Astrocyte (in vitro differentiated cells and primary cell): ENCODE measurements at regions not wholly inside any gene's neighbourhood (a gene's known extent, or its start where the extent isn't known, plus 50 kb on each side); places are given as distances from the start of the nearest gene placed in this dataset.

Experiments
- EZH2 ChIP-seq: IDR thresholded peaks from 2 replicates; pipeline ENCODE4 v1.6.1; 2012; ENCODE audit warnings: mild to moderate bottlenecking, low read length, inconsistent platforms; ENCODE audit not compliant: insufficient read depth
- TF ChIP-seq, protein P1 (sequence below): IDR thresholded peaks from 2 replicates; pipeline ENCODE4 v1.5.1; 2011; ENCODE audit warnings: low read depth, mild to moderate bottlenecking, inconsistent platforms, low read length, moderate library complexity; ENCODE audit not compliant: insufficient read depth

DNA sequence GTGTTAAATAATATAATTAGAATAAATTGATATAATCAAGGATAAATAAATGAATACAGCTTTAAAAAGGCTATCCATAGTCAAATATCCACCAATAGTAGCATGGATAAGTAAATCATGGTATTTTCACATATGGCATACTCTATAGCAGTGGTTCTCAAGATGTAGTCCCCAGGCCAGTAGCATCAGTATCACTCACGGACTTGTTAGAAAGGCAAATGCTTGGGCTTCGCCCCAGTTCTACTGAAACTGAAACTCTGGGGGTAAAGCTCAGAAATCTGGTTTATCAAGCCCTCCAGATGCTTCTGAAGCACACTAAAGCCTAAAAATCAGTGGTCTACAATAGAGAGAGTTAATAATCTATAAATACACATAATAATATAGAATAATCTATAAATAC lies 261.6 kb upstream of the TTC14 start:
- TF ChIP-seq EZH2 = no peak
- TF ChIP-seq, protein P1, sequence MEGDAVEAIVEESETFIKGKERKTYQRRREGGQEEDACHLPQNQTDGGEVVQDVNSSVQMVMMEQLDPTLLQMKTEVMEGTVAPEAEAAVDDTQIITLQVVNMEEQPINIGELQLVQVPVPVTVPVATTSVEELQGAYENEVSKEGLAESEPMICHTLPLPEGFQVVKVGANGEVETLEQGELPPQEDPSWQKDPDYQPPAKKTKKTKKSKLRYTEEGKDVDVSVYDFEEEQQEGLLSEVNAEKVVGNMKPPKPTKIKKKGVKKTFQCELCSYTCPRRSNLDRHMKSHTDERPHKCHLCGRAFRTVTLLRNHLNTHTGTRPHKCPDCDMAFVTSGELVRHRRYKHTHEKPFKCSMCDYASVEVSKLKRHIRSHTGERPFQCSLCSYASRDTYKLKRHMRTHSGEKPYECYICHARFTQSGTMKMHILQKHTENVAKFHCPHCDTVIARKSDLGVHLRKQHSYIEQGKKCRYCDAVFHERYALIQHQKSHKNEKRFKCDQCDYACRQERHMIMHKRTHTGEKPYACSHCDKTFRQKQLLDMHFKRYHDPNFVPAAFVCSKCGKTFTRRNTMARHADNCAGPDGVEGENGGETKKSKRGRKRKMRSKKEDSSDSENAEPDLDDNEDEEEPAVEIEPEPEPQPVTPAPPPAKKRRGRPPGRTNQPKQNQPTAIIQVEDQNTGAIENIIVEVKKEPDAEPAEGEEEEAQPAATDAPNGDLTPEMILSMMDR = no peak
